ENCODE measurements at regions not wholly inside any gene's neighbourhood (a gene's known extent, or its start where the extent isn't known, plus 50 kb on each side); places are given as distances from the start of the nearest gene placed in this dataset.

DNA sequence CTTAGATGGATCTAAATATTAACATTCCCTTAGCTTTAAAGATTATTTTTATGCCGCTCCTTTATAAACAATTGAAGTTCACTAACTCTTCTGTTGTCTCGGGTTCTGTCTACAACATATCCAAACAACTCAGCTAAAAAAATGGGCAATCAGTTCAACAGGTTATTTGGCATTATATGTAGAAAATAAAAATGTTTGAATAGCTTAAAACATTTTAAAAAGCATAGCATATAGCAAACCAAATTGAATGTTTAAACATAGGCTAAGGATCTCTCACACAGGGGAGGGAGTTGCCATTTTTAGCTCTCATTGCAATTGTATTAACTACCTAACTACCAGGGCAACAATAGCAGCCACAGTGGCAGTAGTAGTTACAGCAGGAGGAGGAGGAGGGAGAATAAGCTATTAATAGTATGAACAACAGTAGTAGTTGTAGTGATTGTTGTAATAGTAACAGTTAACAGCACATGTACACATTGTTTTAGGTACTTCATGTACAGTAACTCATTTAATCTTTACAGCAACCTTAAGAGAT is 404.2 kb downstream of the KCNRG start:
- no peaks in the 10 kb centered on the region for H3K79me2 ChIP-seq (ENCODE audit: control insufficient read depth, insufficient read depth, low read length)
- ATAC-seq (ENCODE audit: low read depth) = no peak
- no peaks in the 10 kb centered on the region for H3K9me3 ChIP-seq (ENCODE audit: control extremely low read depth in 1 of 3, control insufficient read depth in 2 of 3, insufficient read depth in 1 of 3, low read length in 2 of 3)
- no peaks in the 10 kb centered on the region for H3K27me3 Mint-ChIP-seq
- no peaks in the 10 kb centered on the region for H4K20me1 ChIP-seq (ENCODE audit: control insufficient read depth, insufficient read depth, low read length, poor library complexity, severe bottlenecking)
- H3K9ac ChIP-seq (ENCODE audit: low read length) = no peak overlapping the region
- no peak overlapping the region for H3K4me3 Mint-ChIP-seq
- H3K27ac ChIP-seq (ENCODE audit: low read length in 2 of 2) = no peak overlapping the region
- H3K36me3 ChIP-seq (replicated peaks in 1 of 2; ENCODE audit: control extremely low read depth in 1 of 2, control insufficient read depth in 1 of 2, extremely low read depth in 1 of 2, insufficient read depth in 2 of 2, low read length in 1 of 2) = no peaks in the 10 kb centered on the region
- H3K4me1 ChIP-seq (ENCODE audit: control insufficient read depth in 2 of 2, insufficient read depth in 2 of 2, low read length in 2 of 2) = peaks cover 0 to 6% of the 10 kb centered on the region in 2 donors
- TF ChIP-seq EZH2 (IDR thresholded peaks at IDR 0.05; ENCODE audit: borderline replicate concordance, insufficient read depth, low read depth, low read length, poor library complexity, severe bottlenecking) = no peak
- TF ChIP-seq, protein P1, sequence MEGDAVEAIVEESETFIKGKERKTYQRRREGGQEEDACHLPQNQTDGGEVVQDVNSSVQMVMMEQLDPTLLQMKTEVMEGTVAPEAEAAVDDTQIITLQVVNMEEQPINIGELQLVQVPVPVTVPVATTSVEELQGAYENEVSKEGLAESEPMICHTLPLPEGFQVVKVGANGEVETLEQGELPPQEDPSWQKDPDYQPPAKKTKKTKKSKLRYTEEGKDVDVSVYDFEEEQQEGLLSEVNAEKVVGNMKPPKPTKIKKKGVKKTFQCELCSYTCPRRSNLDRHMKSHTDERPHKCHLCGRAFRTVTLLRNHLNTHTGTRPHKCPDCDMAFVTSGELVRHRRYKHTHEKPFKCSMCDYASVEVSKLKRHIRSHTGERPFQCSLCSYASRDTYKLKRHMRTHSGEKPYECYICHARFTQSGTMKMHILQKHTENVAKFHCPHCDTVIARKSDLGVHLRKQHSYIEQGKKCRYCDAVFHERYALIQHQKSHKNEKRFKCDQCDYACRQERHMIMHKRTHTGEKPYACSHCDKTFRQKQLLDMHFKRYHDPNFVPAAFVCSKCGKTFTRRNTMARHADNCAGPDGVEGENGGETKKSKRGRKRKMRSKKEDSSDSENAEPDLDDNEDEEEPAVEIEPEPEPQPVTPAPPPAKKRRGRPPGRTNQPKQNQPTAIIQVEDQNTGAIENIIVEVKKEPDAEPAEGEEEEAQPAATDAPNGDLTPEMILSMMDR (IDR thresholded peaks at IDR 0.05) = no peak
- CTCF ChIA-PET = interaction anchor here (0.6 to 1.3 kb wide), 3 partner anchors 8 to 381 kb away, joined by 3 to 4 read pairs (median 3); no protein-coding TSS in a partner anchor
- H3K4me1 Mint-ChIP-seq = peaks cover 2% of the 10 kb centered on the region
- no peak overlapping the region for H3K27ac Mint-ChIP-seq
- no peak overlapping the region for H3K4me2 ChIP-seq (replicated peaks; ENCODE audit: low read depth, low read length, poor library complexity, severe bottlenecking)
- no CpG with 5 or more reads among the region's 2 CpGs for WGBS (ENCODE audit: insufficient coverage)
- no peaks in the 10 kb centered on the region for H3K27me3 ChIP-seq (replicated peaks in 1 of 4; ENCODE audit: control extremely low read depth in 1 of 4, control insufficient read depth in 3 of 4, insufficient read depth in 4 of 4, low read length in 3 of 4)
- no peak overlapping the region for H3K4me3 ChIP-seq (ENCODE audit: control extremely low read depth in 1 of 5, extremely low read depth in 1 of 5, insufficient read depth in 1 of 5, low read depth in 2 of 5, low read length in 4 of 5)
- no peak for DNase-seq
- intact Hi-C loops (cut with micrococcal nuclease) = no loop called here
- H2AFZ ChIP-seq (ENCODE audit: insufficient read depth, low read depth, low read length, poor library complexity, severe bottlenecking) = no peak overlapping the region
- H3K9me3 Mint-ChIP-seq (ENCODE audit: insufficient read depth) = peaks cover 7% of the 10 kb centered on the region
- POLR2A ChIA-PET = no interaction called here

GRCh38 chr13:50419896-50420295 is 404.7 kb downstream of the KCNRG start:
- POLR2A ChIA-PET = no interaction called here
- peaks cover 0 to 6% of the 10 kb centered on the region in 2 donors for H3K4me1 ChIP-seq (ENCODE audit: control insufficient read depth in 2 of 2, insufficient read depth in 2 of 2, low read length in 2 of 2)
- Mint-ChIP-seq H3K4me1 (peaks cover 2% of the 10 kb centered on the region), H3K9me3 (ENCODE audit: insufficient read depth) (peaks cover 7% of the 10 kb centered on the region), H3K27me3 (no peaks in the 10 kb centered on the region), H3K27ac (no peak overlapping the region), H3K4me3 (no peak overlapping the region)
- H3K79me2 ChIP-seq (ENCODE audit: control insufficient read depth, insufficient read depth, low read length) = no peaks in the 10 kb centered on the region
- H2AFZ ChIP-seq (ENCODE audit: insufficient read depth, low read depth, low read length, poor library complexity, severe bottlenecking) = no peak overlapping the region
- CTCF ChIA-PET = interaction anchor here (1.2 to 1.3 kb wide), 2 partner anchors 9 to 380 kb away, joined by 3 read pairs; no protein-coding TSS in a partner anchor
- intact Hi-C loops (cut with micrococcal nuclease) = no loop called here
- H3K4me2 ChIP-seq (replicated peaks; ENCODE audit: low read depth, low read length, poor library complexity, severe bottlenecking) = no peak overlapping the region
- H4K20me1 ChIP-seq (ENCODE audit: control insufficient read depth, insufficient read depth, low read length, poor library complexity, severe bottlenecking) = no peaks in the 10 kb centered on the region
- no peak overlapping the region for H3K4me3 ChIP-seq (ENCODE audit: control extremely low read depth in 1 of 5, extremely low read depth in 1 of 5, insufficient read depth in 1 of 5, low read depth in 2 of 5, low read length in 4 of 5)
- ATAC-seq (ENCODE audit: low read depth) (no peak), DNase-seq (no peak)
- no peaks in the 10 kb centered on the region for H3K36me3 ChIP-seq (replicated peaks in 1 of 2; ENCODE audit: control extremely low read depth in 1 of 2, control insufficient read depth in 1 of 2, extremely low read depth in 1 of 2, insufficient read depth in 2 of 2, low read length in 1 of 2)
- H3K27ac ChIP-seq (ENCODE audit: low read length in 2 of 2) = no peak overlapping the region
- no peaks in the 10 kb centered on the region for H3K27me3 ChIP-seq (replicated peaks in 1 of 4; ENCODE audit: control extremely low read depth in 1 of 4, control insufficient read depth in 3 of 4, insufficient read depth in 4 of 4, low read length in 3 of 4)
- H3K9ac ChIP-seq (ENCODE audit: low read length) = no peak overlapping the region
- TF ChIP-seq, protein P1 (IDR thresholded peaks at IDR 0.05) = no peak
- no peak for TF ChIP-seq EZH2 (IDR thresholded peaks at IDR 0.05; ENCODE audit: borderline replicate concordance, insufficient read depth, low read depth, low read length, poor library complexity, severe bottlenecking)
- H3K9me3 ChIP-seq (ENCODE audit: control extremely low read depth in 1 of 3, control insufficient read depth in 2 of 3, insufficient read depth in 1 of 3, low read length in 2 of 3) = no peaks in the 10 kb centered on the region
- WGBS (ENCODE audit: insufficient coverage) = 100% methylated on average over 2 of the region's 6 CpGs
